A673 (cell line): ENCODE measurements at regions not wholly inside any gene's neighbourhood (a gene's known extent, or its start where the extent isn't known, plus 50 kb on each side); places are given as distances from the start of the nearest gene placed in this dataset.
A peak's percentile ranks its signal among the peaks of the same experiment; 100 is the strongest.

ENCODE experiments used
- BruUV-seq: library from RNA; stranded (reverse); fragments of 400-500 nt; replicated peaks from 2 replicates; lab custom pipeline; 2021; lab: Mats Ljungman, UMichigan
- CTCF ChIA-PET: fragments of 300-600 bp; sonication (Branson Sonifier 250); formaldehyde crosslinking; loops from one replicate; lab custom pipeline; 2022; ENCODE audit warnings: antibody characterized with exemption; lab: Charles Lee
- POLR2A ChIA-PET: fragments of 300-600 bp; sonication (Branson Sonifier 250); formaldehyde crosslinking; loops from one replicate; lab custom pipeline; 2022; ENCODE audit warnings: antibody characterized with exemption; ENCODE audit not compliant: low non-redundant PET; lab: Charles Lee
- DNase-seq: peaks from one replicate; pipeline ENCODE4 v3.0.0-alpha.2; 2015; ENCODE audit warnings: low spot score
- H3K27ac ChIP-seq: fragments of 200-600 bp; sonication (generic); 2 replicates; pipeline ENCODE4 v1.5.1; 2016; ENCODE audit warnings: mixed run types, low read depth, mild to moderate bottlenecking, mixed read lengths, antibody characterized with exemption, low read length; ENCODE audit not compliant: poor library complexity, severe bottlenecking
- H3K27me3 ChIP-seq: fragments of 200-600 bp; sonication (generic); replicated peaks from 2 replicates; pipeline ENCODE4 v1.6.1; 2017; ENCODE audit warnings: mixed run types, low read depth, mild to moderate bottlenecking, mixed read lengths, antibody characterized with exemption, low read length; ENCODE audit not compliant: insufficient read depth, poor library complexity
- H3K36me3 ChIP-seq: fragments of 200-600 bp; sonication (generic); 2 replicates; pipeline ENCODE4 v1.6.1; 2016; ENCODE audit warnings: mixed run types, mild to moderate bottlenecking, mixed read lengths, antibody characterized with exemption, low read length; ENCODE audit not compliant: insufficient read depth, poor library complexity, severe bottlenecking
- H3K4me1 ChIP-seq: fragments of 200-600 bp; sonication (generic); 2 replicates; pipeline ENCODE4 v1.6.1; 2017; ENCODE audit warnings: mixed run types, mild to moderate bottlenecking, mixed read lengths, antibody characterized with exemption, low read length; ENCODE audit not compliant: insufficient read depth, poor library complexity, severe bottlenecking
- H3K4me3 ChIP-seq: fragments of 200-600 bp; sonication (generic); 2 replicates; pipeline ENCODE4 v1.5.1; 2016; ENCODE audit warnings: low read depth, mixed run types, mild to moderate bottlenecking, mixed read lengths, low read length; ENCODE audit not compliant: poor library complexity, severe bottlenecking
- H3K9me3 ChIP-seq: fragments of 200-600 bp; sonication (generic); 2 replicates; pipeline ENCODE4 v1.6.1; 2016; ENCODE audit warnings: mixed run types, low read depth, mild to moderate bottlenecking, mixed read lengths, antibody characterized with exemption, low read length; ENCODE audit not compliant: poor library complexity, severe bottlenecking
- CTCF ChIP-seq: fragments of 300-800, 200-600 bp; sonication (generic); conservative IDR thresholded peaks from 2 replicates; pipeline ENCODE4 v1.5.1; 2017; ENCODE audit warnings: low read depth, mild to moderate bottlenecking, antibody characterized with exemption, low read length, moderate library complexity, mixed read lengths
- EZH2 ChIP-seq: fragments of 200-600 bp; sonication (generic); IDR thresholded peaks from 2 replicates; pipeline ENCODE4 v1.6.1; 2017; ENCODE audit warnings: borderline replicate concordance, low read depth, mild to moderate bottlenecking, mixed read lengths, antibody characterized with exemption, low read length; ENCODE audit not compliant: poor library complexity, severe bottlenecking
- intact Hi-C: fragments of 100-400 bp; cut with micrococcal nuclease; formaldehyde crosslinking; loops from one replicate; pipeline ENCODE4 v1.10.0; 2022; ENCODE audit not compliant: unreplicated experiment

DNA sequence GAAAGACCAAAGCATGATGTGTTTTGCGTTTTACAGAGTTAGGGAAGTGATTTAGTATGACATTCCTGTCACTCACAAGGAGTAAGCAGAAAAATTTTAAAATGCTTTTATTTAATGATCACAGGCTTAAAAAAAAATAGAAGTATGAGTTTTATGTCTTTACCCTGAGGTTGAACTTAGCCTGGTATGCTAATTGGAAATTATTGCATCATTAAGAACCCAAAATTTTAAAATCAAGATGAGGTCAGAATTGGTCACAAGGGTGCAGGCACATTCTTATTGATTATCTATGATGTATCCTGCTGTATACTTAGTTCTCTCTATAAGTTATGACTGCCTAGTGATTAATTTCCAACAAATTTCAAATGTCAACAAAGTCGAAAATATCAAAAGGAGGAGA lies 585.6 kb upstream of the ALCAM start:
- Histone ChIP-seq H3K27ac (no peak overlapping the region), H3K4me1 (no peaks in the 10 kb centered on the region), H3K4me3 (no peak overlapping the region), H3K36me3 (no peaks in the 10 kb centered on the region), H3K9me3 (no peaks in the 10 kb centered on the region), H3K27me3 (no peaks in the 10 kb centered on the region)
- ChIA-PET POLR2A (no interaction called here), CTCF (no interaction called here)
- no peak for DNase-seq
- TF ChIP-seq CTCF (no peak), EZH2 (no peak)
- intact Hi-C loops = no loop called here
- no TSS peak for BruUV-seq

- BruUV-seq = no TSS peak
- TF ChIP-seq CTCF (no peak), EZH2 (no peak)
- no peaks in the 10 kb centered on the region for H3K27me3 ChIP-seq
- no peaks in the 10 kb centered on the region for H3K36me3 ChIP-seq
- no peak overlapping the region for H3K27ac ChIP-seq
- DNase-seq = peak; percentile 17
- no peak overlapping the region for H3K4me3 ChIP-seq
- no peaks in the 10 kb centered on the region for H3K4me1 ChIP-seq
- ChIA-PET POLR2A (no interaction called here), CTCF (no interaction called here)
- no peaks in the 10 kb centered on the region for H3K9me3 ChIP-seq
- intact Hi-C loops = no loop called here
Observed at GRCh38 chr3:104785947-104786346, 580.8 kb upstream of the ALCAM start.

DNA sequence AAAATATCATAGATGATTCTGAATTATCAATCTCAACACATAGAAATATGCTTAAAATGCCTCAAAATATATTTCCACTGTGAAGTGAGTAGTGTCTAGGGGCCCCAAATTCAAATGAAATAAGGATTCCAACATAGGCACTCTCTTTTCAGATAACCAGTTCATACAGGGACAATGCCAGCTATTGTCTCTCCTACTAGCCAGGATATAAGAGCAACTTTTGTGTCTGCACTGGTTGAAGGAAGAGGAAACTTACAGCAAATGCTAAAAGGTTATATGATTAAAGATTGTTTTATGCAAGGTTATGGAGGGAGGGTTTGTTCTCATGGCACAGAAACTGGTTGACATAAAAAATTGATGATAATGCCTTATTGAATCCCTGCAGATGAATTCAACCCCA lies 579.4 kb upstream of the ALCAM start:
- POLR2A ChIA-PET = no interaction called here
- no TSS peak for BruUV-seq

More for the DNA sequence above, 579.4 kb upstream of the ALCAM start:
- no peaks in the 10 kb centered on the region for H3K27me3 ChIP-seq
- no peaks in the 10 kb centered on the region for H3K4me1 ChIP-seq
- H3K4me3 ChIP-seq = no peak overlapping the region
- no peak overlapping the region for H3K27ac ChIP-seq
- DNase-seq = no peak
- intact Hi-C loops = no loop called here
- TF ChIP-seq CTCF (no peak), EZH2 (no peak)
- H3K9me3 ChIP-seq = no peaks in the 10 kb centered on the region
- no peaks in the 10 kb centered on the region for H3K36me3 ChIP-seq
- CTCF ChIA-PET = no interaction called here
